ENCODE measurements at regions not wholly inside any gene's neighbourhood (a gene's known extent, or its start where the extent isn't known, plus 50 kb on each side); places are given as distances from the start of the nearest gene placed in this dataset.

DNA sequence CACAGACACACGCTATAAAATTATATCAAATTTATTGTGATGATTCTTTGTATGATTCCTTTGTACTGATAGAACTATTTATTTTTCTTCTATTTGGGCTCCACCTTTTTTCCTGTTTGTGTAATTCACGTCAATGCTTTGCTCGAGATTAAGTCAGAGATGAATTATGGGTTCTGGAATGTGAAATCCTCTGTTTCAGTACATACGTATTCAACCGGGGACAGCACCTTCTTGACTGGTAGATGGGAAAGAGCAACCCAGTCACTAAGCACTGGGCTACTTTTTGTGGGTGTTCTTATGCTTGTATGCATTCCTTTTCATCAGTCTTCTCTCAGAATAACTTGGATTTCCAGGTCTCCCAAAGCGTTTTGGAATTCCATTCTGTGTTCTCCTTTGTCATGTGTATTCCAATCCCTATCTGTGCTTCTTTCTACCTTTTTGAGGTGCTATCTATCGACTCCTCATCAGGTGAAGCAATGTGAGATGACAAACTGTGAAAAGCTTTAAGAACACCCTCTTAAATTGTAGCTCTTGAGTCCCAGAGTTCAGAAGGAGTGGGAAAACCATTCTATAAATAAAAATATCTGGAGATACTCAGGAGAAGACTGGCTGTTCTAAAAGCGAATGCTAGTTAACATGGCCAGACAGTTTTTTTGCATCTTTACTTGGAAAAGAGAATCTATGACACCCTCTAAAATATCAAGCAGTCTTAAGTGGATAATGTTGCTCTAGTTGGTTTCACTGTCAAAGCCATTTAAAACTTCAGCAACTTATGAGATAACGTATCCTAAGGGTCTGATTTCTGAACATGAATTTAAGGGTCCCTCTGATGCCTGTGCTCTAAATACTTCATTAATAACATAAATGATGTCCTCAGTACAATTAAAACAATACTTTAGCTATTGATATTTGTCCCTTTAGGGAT is 197.7 kb upstream of the PREP start:
- Histone ChIP-seq H3K9me3 (no peaks in the 10 kb centered on the region), H3K36me3 (no peaks in the 10 kb centered on the region), H3K27me3 (no peaks in the 10 kb centered on the region), H3K4me3 (no peak overlapping the region), H3K27ac (peak overlapping the region; percentile 59 to 65), H3K4me1 (peaks cover 6 to 7% of the 10 kb centered on the region in 2 donors)
- no peak for TF ChIP-seq POLR2A (IDR thresholded peaks at IDR 0.05)
- TF ChIP-seq, protein P1, sequence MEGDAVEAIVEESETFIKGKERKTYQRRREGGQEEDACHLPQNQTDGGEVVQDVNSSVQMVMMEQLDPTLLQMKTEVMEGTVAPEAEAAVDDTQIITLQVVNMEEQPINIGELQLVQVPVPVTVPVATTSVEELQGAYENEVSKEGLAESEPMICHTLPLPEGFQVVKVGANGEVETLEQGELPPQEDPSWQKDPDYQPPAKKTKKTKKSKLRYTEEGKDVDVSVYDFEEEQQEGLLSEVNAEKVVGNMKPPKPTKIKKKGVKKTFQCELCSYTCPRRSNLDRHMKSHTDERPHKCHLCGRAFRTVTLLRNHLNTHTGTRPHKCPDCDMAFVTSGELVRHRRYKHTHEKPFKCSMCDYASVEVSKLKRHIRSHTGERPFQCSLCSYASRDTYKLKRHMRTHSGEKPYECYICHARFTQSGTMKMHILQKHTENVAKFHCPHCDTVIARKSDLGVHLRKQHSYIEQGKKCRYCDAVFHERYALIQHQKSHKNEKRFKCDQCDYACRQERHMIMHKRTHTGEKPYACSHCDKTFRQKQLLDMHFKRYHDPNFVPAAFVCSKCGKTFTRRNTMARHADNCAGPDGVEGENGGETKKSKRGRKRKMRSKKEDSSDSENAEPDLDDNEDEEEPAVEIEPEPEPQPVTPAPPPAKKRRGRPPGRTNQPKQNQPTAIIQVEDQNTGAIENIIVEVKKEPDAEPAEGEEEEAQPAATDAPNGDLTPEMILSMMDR (IDR thresholded peaks at IDR 0.05): no peak
- intact Hi-C loops (cut with DNase I; ENCODE audit: low total_unique reads): no loop called here
- DNase-seq: no peak

DNA sequence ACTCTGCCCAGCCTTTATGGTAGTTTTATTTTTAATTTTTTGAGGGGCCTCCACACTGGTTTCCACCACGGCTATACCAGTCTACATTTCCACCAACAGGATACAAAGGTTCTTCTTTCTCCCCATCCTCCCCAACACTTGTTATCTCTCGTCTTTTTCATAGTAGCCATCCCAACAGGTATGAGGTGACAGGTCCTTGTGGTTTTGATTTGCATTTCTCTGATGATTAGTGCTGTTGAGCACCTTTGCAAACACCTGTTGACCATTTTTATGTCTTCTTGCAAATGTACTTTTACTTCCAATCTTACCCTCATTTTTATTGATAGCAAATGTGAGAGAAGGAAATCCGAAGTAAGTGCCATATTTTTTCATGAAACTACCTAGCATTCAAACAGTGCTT is 195.4 kb upstream of the PREP start:
- Histone ChIP-seq H3K36me3 (no peaks in the 10 kb centered on the region), H3K27ac (no peak overlapping the region), H3K4me1 (peaks cover 0 to 12% of the 10 kb centered on the region in 2 donors), H3K4me3 (no peak overlapping the region), H3K9me3 (no peaks in the 10 kb centered on the region), H3K27me3 (no peaks in the 10 kb centered on the region)
- TF ChIP-seq, protein P1 (IDR thresholded peaks at IDR 0.05): no peak
- no peak for TF ChIP-seq POLR2A (IDR thresholded peaks at IDR 0.05)
- no peak for DNase-seq
- intact Hi-C loops (cut with DNase I; ENCODE audit: low total_unique reads): no loop called here

DNA sequence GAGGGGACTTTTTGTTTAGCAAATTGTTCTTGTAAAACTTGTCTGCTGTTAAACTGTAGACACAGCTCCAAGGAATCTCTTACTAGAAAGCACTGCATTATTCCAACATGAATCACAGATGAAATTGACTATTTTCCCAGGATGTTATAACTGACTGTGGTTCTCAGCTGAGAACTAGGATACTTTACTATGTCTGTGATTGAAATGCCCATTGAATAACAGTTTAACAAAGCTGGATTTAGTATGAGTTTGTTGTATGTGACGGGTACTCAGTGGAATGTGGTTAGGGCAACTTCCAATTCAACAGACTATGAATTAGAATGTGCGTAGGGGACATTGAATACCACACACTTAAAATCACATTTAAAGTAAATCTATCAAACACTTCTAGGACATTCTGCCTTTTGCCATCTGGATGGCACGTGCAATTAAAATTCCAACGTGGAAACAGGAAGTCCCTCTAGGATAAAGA is 193.4 kb upstream of the PREP start:
- H3K27me3 ChIP-seq: no peaks in the 10 kb centered on the region
- no peak overlapping the region for H3K4me3 ChIP-seq
- intact Hi-C loops (cut with DNase I; ENCODE audit: low total_unique reads): no loop called here
- H3K9me3 ChIP-seq: no peaks in the 10 kb centered on the region
- peaks cover 0 to 11% of the 10 kb centered on the region in 2 donors for H3K4me1 ChIP-seq
- no peak for DNase-seq
- no peaks in the 10 kb centered on the region for H3K36me3 ChIP-seq
- TF ChIP-seq, protein P1 (IDR thresholded peaks at IDR 0.05): no peak
- TF ChIP-seq POLR2A (IDR thresholded peaks at IDR 0.05): no peak
- H3K27ac ChIP-seq: peak overlapping the region in 1 of 2 donors; percentile 14

DNA sequence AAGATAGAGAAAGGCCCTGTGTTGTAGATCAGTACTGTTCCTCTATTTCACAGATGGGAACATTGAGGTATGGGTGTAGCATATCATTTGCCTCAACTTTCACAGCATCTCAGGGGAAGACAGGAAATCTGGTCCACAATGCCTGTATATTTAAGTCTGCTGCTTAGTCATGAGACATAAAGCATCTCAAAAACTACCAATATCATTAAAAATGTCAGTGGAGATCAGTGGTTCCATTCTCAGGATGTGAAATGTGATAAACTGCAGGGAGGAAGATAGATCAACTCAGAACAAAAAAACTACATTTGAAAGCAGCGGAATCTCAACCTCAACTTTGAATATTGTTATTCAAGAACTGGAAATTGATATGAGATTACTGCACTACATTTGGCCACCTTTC is 192.9 kb upstream of the PREP start:
- intact Hi-C loops (cut with DNase I; ENCODE audit: low total_unique reads): no loop called here
- Histone ChIP-seq H3K27ac (peak overlapping the region in 1 of 2 donors; percentile 14), H3K27me3 (no peaks in the 10 kb centered on the region), H3K4me1 (peaks cover 0 to 7% of the 10 kb centered on the region in 2 donors), H3K4me3 (no peak overlapping the region), H3K9me3 (no peaks in the 10 kb centered on the region), H3K36me3 (no peaks in the 10 kb centered on the region)
- DNase-seq: no peak
- TF ChIP-seq, protein P1 (IDR thresholded peaks at IDR 0.05): no peak
- TF ChIP-seq POLR2A (IDR thresholded peaks at IDR 0.05): no peak

DNA sequence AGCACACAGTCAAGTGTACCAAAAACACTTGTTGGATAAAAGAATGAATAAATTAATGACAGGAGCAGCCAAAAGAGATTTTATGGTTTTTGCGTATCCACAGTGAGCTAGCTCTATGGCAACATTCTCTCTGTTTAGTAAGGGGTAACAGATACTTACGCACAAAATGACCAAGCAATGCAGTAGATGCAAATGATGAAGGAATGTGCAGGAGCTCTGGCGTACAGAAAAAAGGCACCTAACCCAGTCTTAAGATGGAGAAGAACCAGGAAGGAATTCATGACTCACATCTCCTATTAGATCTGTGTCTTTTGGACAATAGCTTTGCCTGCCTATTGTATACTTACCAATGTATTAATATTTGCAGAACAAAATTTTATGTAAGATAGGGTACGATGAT is 191.9 kb upstream of the PREP start:
- no peaks in the 10 kb centered on the region for H3K9me3 ChIP-seq
- intact Hi-C loops (cut with DNase I; ENCODE audit: low total_unique reads): no loop called here
- no peak overlapping the region for H3K4me3 ChIP-seq
- peaks cover 0 to 7% of the 10 kb centered on the region in 2 donors for H3K4me1 ChIP-seq
- H3K27me3 ChIP-seq: no peaks in the 10 kb centered on the region
- TF ChIP-seq, protein P1 (IDR thresholded peaks at IDR 0.05): no peak
- no peak for TF ChIP-seq POLR2A (IDR thresholded peaks at IDR 0.05)
- no peak for DNase-seq
- H3K27ac ChIP-seq: no peak overlapping the region
- no peaks in the 10 kb centered on the region for H3K36me3 ChIP-seq
